GM18868 (cell line): ENCODE measurements at regions not wholly inside any gene's neighbourhood (a gene's known extent, or its start where the extent isn't known, plus 50 kb on each side); places are given as distances from the start of the nearest gene placed in this dataset.

ENCODE experiments used
- ATAC-seq: cut with Tn5 transposase; IDR thresholded peaks from one replicate; pipeline ENCODE4 v1.9.1; 2021; ENCODE audit warnings: mild to moderate bottlenecking, moderate library complexity; ENCODE audit not compliant: unreplicated experiment

- no peak for ATAC-seq
These were observed 152.0 kb downstream of the CHRM3 start for GRCh38 chr1:239538239-239538988.

- no peak for ATAC-seq
These were observed 152.7 kb downstream of the CHRM3 start for GRCh38 chr1:239539051-239539450.

- no peak for ATAC-seq
These were observed 153.4 kb downstream of the CHRM3 start for GRCh38 chr1:239539812-239540211.

GRCh38 chr1:239543873-239544272, 157.5 kb downstream of the CHRM3 start:
- ATAC-seq = no peak

- ATAC-seq = no peak
These were observed 159.1 kb downstream of the CHRM3 start for GRCh38 chr1:239545466-239545865.

- ATAC-seq = peak; percentile 43
These were observed 161.6 kb downstream of the CHRM3 start for GRCh38 chr1:239547987-239548386.

- no peak for ATAC-seq
These were observed 163.8 kb downstream of the CHRM3 start for GRCh38 chr1:239550178-239550577.

GRCh38 chr1:239555350-239555749, 169.0 kb downstream of the CHRM3 start:
- ATAC-seq = no peak

GRCh38 chr1:239558559-239558958, 172.2 kb downstream of the CHRM3 start:
- no peak for ATAC-seq

GRCh38 chr1:239558991-239559390, 172.6 kb downstream of the CHRM3 start:
- no peak for ATAC-seq

- no peak for ATAC-seq
These were observed 174.6 kb downstream of the CHRM3 start for GRCh38 chr1:239560921-239561320.

GRCh38 chr1:239562095-239562494, 175.7 kb downstream of the CHRM3 start:
- ATAC-seq = no peak

- no peak for ATAC-seq
These were observed 177.3 kb downstream of the CHRM3 start for GRCh38 chr1:239563681-239564080.

GRCh38 chr1:239566074-239566473, 179.7 kb downstream of the CHRM3 start:
- ATAC-seq = no peak

GRCh38 chr1:239570878-239571277, 184.5 kb downstream of the CHRM3 start:
- no peak for ATAC-seq

- no peak for ATAC-seq
These were observed 185.8 kb downstream of the CHRM3 start for GRCh38 chr1:239572183-239572582.

GRCh38 chr1:239574112-239574511, 187.7 kb downstream of the CHRM3 start:
- ATAC-seq = no peak

GRCh38 chr1:239575113-239575512, 188.7 kb downstream of the CHRM3 start:
- no peak for ATAC-seq

GRCh38 chr1:239583536-239583935, 197.2 kb downstream of the CHRM3 start:
- ATAC-seq = no peak

GRCh38 chr1:239586128-239586527, 199.8 kb downstream of the CHRM3 start:
- ATAC-seq = no peak

- no peak for ATAC-seq
These were observed 200.7 kb downstream of the CHRM3 start for GRCh38 chr1:239587066-239587465.

- no peak for ATAC-seq
These were observed 201.4 kb downstream of the CHRM3 start for GRCh38 chr1:239587574-239588369.
